Brain microvascular endothelial cell (primary cell): ENCODE measurements at regions not wholly inside any gene's neighbourhood (a gene's known extent, or its start where the extent isn't known, plus 50 kb on each side); places are given as distances from the start of the nearest gene placed in this dataset.

Source experiments
- DNase-seq: peaks from one replicate; pipeline ENCODE4 v3.0.0-alpha.2; 2020
- H3K27ac ChIP-seq: fragments of 250-450 bp; sonication (Bioruptor Pico); 2 replicates; pipeline ENCODE4 v1.5.1; 2020; ENCODE audit warnings: mild to moderate bottlenecking, moderate library complexity
- H3K27me3 ChIP-seq: fragments of 250-450 bp; sonication (Bioruptor Pico); replicated peaks from 2 replicates; pipeline ENCODE4 v1.5.1; 2020; ENCODE audit warnings: mild to moderate bottlenecking
- H3K36me3 ChIP-seq: fragments of 250-450 bp; sonication (Bioruptor Pico); replicated peaks from 2 replicates; pipeline ENCODE4 v1.5.1; 2020; ENCODE audit warnings: mild to moderate bottlenecking
- H3K4me3 ChIP-seq: 2 replicates; pipeline ENCODE4 v1.5.1; 2011; ENCODE audit warnings: low read depth, mild to moderate bottlenecking, control low read depth, low read length, moderate library complexity
- in situ Hi-C: cut with HindIII; loops from 2 replicates; pipeline ENCODE4 v1.10.0; 2017; ENCODE audit warnings: low sequenced_read_pairs, low pct_ligation_motif_present
- TF ChIP-seq, protein P1 (sequence below): IDR thresholded peaks from 2 replicates; pipeline ENCODE4 v1.5.1; 2011; ENCODE audit warnings: low read depth, mild to moderate bottlenecking, moderate library complexity, low read length, control low read depth, inconsistent platforms; ENCODE audit errors: missing control alignments

DNA sequence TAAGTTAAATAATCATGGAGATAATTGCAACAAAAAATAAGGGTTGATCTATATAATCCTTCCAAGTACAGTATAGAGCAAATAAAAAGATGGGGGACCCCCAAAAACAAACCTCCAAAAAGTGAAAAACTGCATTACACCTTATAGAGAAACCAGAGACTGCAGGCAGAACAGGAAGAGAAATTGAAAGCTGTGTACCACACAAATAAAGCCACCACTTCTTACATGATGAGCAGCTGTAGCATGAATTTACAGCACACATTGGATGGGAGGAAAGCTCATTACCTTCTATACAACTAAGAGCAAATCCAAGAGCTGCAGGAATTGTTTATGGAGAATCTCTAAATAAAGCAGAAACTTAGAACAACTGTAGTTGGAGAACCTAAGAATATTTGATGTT is 152.4 kb upstream of the PDE5A start:
- TF ChIP-seq, protein P1, sequence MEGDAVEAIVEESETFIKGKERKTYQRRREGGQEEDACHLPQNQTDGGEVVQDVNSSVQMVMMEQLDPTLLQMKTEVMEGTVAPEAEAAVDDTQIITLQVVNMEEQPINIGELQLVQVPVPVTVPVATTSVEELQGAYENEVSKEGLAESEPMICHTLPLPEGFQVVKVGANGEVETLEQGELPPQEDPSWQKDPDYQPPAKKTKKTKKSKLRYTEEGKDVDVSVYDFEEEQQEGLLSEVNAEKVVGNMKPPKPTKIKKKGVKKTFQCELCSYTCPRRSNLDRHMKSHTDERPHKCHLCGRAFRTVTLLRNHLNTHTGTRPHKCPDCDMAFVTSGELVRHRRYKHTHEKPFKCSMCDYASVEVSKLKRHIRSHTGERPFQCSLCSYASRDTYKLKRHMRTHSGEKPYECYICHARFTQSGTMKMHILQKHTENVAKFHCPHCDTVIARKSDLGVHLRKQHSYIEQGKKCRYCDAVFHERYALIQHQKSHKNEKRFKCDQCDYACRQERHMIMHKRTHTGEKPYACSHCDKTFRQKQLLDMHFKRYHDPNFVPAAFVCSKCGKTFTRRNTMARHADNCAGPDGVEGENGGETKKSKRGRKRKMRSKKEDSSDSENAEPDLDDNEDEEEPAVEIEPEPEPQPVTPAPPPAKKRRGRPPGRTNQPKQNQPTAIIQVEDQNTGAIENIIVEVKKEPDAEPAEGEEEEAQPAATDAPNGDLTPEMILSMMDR = no peak

DNA sequence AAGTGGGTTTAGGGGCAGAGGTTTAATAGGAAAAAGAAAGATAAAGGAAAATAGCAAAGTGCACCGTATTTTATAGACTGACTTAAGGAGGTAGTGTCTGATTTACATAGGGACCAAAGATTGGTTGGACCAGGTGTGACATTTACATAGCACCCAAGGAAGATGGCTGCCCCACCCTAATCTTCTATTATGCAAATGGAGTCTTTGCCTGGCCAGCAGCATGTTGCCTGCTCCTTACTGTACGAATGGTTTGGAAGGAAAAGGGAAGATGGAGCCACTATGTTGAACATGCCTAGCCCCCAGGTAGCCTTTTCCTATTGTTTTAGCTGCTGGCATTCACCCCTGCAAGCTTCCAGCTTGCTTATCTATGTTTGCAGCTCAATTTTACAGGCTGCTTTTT is 146.2 kb upstream of the PDE5A start:
- H3K27me3 ChIP-seq = no peaks in the 10 kb centered on the region
- in situ Hi-C loops = no loop called here
- TF ChIP-seq, protein P1 = no peak
- H3K27ac ChIP-seq = no peak overlapping the region
- no peaks in the 10 kb centered on the region for H3K36me3 ChIP-seq
- no peak overlapping the region for H3K4me3 ChIP-seq
- DNase-seq = no peak

More for the DNA sequence above, 152.4 kb upstream of the PDE5A start:
- H3K36me3 ChIP-seq = no peaks in the 10 kb centered on the region
- H3K4me3 ChIP-seq = no peak overlapping the region
- no peaks in the 10 kb centered on the region for H3K27me3 ChIP-seq
- DNase-seq = no peak
- in situ Hi-C loops = no loop called here
- H3K27ac ChIP-seq = no peak overlapping the region

DNA sequence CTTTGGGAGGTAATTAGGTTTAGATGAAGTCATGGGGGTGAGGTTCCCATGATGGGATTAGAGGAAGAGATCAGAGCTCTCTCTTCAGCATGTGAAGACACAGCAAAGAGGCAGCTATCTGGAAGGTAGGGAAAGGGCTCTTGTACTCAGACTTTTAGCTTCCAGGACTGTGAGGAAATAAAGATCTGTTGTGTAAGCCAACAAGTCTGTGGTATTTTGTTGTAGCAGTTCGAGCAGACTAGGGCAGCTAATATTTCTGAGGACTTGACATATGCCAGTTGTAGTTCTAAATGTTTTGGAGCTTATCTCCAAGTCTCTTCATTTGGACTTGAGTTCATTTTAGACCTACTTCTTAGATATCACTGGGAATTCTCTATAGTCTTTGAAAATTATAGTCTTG is 137.3 kb upstream of the PDE5A start:
- TF ChIP-seq, protein P1 = no peak
- in situ Hi-C loops = no loop called here
- DNase-seq = no peak
- no peak overlapping the region for H3K4me3 ChIP-seq
- H3K27ac ChIP-seq = no peak overlapping the region
- no peaks in the 10 kb centered on the region for H3K36me3 ChIP-seq
- no peaks in the 10 kb centered on the region for H3K27me3 ChIP-seq

DNA sequence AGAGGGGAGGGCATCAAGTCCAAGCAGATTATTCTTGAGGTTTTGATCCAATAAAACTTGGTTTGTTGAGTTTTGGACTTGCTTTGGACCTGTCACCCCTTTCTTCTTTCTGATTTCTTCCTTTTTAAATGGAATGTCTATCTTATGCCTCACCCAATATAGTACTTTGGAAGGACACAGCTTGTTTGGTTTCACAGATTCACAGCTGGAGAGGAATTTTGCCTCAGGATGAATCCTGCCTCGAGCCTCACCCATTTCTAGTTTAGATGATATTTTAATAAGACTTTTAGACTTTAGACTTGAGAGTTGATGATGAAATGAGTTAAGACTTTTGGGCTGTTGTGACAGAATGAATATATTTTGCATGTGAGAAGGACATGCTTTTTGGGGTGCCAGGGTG is 136.9 kb upstream of the PDE5A start:
- DNase-seq = no peak
- no peaks in the 10 kb centered on the region for H3K27me3 ChIP-seq
- in situ Hi-C loops = no loop called here
- TF ChIP-seq, protein P1 = no peak
- no peak overlapping the region for H3K4me3 ChIP-seq
- H3K27ac ChIP-seq = no peak overlapping the region
- H3K36me3 ChIP-seq = no peaks in the 10 kb centered on the region

DNA sequence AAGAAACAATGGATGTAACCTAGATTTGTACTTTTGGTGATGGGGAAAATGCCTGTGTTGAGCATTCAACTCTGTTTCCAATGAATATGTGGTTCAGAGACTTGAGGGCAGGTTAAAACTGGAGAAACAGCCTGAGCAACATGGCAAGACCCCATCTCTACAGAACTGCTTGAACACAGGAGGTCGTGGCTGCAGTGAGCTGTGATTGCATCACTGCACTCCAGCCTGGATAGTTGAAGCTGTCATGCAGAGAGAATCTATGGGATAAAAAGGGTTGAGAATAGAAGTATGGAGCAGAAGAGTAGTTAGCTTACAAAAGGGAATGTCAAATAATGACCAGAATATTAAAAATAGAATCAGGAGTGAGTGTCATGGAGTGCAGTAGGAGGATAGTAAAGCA is 134.8 kb upstream of the PDE5A start:
- no peak for DNase-seq
- no peaks in the 10 kb centered on the region for H3K27me3 ChIP-seq
- no peak overlapping the region for H3K4me3 ChIP-seq
- no peak overlapping the region for H3K27ac ChIP-seq
- no peaks in the 10 kb centered on the region for H3K36me3 ChIP-seq
- in situ Hi-C loops = no loop called here
- TF ChIP-seq, protein P1 = no peak

DNA sequence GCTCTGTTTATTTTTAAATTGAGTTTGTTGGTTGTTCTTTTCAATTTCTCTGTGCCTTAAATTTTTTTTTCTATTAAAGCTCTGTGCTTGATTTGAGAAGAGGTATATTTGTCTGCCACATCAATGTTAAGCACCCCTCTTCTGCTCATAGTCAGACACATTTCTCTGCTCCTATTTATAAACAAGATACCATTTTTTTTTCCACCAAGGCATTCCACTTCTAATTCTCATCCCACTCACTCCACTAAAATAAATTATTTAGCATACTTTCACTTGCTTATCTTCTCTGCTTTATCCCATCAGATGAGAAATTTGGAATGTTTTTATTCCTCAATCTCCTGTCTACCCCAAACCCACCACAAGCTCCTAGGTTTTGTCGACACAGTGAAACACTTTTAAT is 127.0 kb upstream of the PDE5A start:
- Histone ChIP-seq H3K36me3 (no peaks in the 10 kb centered on the region), H3K27me3 (no peaks in the 10 kb centered on the region), H3K27ac (no peak overlapping the region), H3K4me3 (no peak overlapping the region)
- in situ Hi-C loops = no loop called here
- no peak for DNase-seq
- TF ChIP-seq, protein P1 = no peak
